Stimulated activated CD4-positive, alpha-beta T cell treated with anti-CD3 and anti-CD28 coated beads, TNF-alpha, amount 100 ng/mL, for 1 hour (primary cell): ENCODE measurements at regions not wholly inside any gene's neighbourhood (a gene's known extent, or its start where the extent isn't known, plus 50 kb on each side); places are given as distances from the start of the nearest gene placed in this dataset.

ENCODE experiments used
- DNase-seq, 3 donors: peaks; one replicate each; pipeline ENCODE4 v3.0.0-alpha.2; 2020; ENCODE audit warnings: low read depth in 3 of 3, low spot score in 1 of 3

DNA sequence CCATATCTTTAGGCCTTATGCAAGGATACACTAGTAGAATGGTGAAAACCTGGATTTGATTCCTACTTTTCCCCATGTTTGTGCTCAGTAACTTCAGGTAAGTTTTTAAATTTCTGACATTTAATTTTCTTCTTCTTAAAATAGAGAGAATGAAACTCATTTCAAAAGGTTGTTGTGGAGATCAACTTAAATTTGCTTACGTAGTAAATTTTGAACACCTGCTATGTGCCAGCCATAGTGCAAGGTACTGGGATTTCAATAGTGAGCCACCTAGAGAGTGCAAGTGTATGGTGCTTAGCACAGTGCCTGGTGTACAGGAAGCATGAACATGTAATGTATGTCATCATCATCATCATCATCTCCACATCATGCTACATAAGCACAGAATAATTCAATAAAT lies 73.6 kb upstream of the SMIM36 start:
- DNase-seq, result no peak

DNA sequence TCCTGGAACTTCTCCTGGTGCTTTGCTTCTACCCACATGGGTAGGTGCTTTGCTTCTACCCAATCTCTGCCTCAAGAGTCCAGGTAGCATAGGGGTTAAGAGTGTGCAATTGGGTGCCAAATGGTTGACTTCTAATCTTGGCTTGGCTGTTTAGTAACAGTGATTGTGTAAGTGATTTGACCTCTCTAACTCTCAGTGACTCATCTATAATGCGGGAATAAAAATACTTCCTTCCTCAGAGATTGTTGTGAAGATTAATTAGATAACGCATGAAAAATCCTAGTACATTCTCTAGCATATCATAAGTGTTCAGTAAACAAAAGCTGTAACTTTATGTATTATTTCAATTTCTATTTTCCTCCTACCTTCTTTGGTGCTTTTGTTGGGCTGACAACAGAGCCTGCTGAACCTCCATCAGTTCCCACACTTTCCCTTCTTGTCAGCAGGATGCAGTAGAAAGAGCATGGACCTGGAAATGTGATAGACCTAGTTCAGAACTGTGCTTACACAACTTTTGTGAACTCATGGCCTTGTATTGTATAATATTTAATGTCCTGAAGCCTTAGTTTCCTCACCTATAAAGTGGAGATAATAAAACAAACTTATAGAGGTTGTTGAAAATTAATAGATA lies 72.9 kb upstream of the SMIM36 start:
- no peak for DNase-seq

DNA sequence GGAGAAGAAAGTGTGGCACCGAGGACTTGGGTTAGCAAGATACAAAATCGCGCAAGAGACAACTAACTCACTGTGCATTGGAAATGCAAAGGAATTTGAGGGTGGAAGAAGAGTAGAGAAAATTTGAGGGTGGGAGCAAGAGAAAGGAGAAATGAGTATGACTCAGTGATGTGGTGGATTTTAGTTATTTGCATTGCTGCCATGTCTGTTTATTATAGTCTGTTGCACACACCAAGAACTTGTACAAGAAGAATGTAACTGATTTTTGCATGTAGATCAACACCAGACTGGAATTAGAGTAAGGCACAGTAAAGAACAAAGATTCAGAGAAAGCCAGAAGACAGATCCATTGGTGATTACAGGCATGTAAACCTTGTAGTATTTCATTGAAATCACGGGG lies 71.6 kb upstream of the SMIM36 start:
- DNase-seq, result no peak

DNA sequence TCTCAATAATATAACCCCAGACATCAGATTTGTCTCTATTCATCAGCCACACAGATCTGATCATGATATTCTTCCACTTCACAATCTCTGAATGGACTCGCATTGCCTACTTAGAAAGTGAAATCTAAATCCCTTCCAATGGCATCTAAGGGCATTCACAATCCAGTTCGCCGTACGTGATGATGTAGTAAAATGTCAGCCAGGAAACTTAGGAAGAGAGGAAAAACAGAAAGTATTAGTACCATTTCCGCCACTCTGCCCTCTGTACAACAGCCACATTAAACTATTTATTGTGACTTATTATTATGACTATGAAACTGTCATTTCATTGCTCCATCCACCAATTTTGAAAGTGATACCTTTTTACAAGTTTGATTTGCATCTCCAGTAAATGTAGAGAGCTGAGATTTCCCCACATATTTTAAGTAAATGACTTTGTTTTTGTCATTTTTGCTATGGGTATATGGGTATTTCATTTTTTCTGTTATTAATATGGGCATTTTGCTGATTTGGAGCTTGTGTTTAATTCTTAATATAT lies 69.4 kb upstream of the SMIM36 start:
- no peak for DNase-seq

DNA sequence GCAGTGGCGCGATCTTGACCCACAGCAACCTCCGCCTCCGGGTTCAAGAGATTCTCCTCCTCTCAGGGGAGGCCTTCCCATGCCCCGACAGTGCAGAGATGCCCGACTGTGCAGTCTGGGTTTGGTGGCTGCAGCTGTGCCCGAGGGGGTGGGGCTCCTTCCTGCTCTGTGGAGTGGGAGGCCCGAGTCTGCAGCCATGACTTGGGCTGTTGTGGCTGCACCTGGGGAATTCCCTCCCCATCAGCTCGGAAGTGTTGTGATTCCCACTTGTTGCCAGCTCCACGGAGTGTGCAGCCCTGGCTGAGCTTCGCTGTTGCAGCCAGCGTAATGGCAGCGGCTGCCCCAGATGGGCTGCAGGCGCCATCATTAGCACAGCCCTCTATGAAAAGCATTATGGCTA lies 66.4 kb upstream of the SMIM36 start:
- DNase-seq, result no peak

DNA sequence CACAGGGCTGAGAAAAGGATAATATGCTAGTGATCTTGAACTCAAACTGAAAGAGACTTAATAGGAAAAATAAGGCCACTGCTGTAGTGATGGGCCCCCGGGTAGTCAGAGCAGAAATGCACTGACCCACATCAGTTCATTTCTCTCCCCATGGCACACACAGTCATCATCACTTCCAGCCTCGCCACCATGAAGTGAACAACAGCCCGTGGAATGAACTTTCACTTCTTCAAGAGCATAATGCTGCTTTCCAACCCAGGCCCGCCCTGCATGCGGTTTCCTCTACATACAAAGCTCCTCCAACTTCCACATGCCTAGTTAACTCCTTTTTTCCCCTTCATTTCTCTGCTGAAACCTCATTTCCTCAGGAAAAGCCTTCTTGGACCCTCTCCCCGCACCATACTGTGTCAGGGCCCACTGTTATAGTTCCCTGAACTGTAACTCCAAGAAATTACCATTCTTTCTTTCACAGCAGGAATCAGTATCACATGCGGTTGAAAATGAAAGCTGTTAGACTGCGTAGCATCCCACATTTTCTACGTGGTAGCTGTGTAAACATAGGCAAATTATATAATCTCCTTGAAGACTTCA lies 65.8 kb upstream of the SMIM36 start:
- peak in 1 of 3 donors; percentile 8 for DNase-seq

DNA sequence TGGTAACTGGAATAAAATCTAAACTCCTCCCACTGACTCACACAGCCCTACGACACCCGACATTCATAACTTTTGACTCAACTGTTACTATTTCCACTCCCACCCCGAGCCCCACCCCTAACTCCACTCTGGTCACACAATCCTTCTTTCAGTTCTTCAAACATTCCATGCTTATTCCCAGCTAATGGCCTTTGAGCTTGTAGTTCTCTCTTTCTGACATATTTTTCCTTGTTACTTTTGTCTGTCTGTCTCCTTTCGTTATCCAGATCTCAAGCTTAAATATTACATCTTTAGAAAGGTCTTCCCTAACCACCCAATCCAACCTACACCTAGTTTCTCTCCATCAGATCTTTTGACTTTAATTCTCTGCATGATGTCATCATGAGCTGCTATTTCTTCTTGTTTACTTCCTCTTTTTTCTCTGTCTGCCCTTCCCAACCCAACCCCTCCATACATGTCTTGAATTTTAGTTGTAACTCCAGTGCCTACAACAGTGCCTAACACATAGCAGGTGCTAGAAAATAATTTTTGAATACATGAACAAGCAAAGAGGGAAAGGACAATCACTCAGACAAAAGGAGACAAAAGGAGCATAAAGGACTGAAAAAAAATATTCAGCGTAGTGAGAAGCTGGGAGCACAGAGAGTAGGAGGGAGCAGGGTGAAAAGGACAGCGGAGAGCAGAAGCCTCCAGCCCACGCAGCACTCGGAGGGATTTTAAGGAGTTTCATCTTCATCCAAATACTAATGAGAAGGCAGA lies 65.2 kb upstream of the SMIM36 start:
- no peak for DNase-seq

DNA sequence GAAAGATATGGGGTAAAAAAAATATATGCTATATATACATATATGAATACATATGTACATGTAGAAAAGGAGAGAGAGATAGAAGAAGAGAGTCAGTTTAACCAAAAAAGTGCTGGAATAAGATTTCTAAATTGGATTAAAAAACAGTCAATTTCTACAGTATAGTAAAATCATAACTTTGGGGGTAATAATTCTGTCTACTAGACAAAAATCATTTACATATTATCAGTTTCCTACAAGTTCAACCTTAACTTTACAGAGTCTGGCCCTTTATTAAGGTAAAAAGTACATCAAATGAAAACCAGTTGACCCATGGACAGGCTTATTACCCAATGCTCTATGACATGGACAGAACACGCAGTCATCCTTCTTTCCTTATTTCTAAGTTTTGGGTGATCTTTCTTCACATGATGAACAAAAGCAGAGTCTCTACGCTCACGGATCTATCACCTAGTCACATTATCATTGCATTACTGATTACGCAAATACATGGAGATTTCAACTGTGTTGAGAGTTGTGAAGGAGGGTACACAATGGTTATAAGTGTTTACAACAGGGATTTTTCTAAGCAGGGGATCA lies 63.9 kb upstream of the SMIM36 start:
- no peak for DNase-seq

DNA sequence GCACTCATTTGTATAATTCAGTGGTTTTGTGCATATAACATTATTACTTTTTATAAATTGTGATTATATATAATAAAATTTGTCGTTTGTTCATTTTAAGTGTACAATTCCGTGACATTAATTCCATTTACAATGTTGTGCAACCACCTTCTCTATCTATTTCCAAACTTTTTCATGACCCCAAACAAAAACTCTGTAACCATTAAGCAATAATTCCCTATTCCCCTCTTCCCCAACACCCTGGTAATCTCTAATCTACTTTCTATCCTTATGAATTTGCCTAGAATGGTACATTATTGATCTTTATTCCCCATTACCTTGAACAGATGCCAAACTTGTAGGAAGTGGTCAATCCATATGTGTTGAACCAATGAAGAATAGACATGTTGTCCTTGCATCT lies 61.3 kb upstream of the SMIM36 start:
- DNase-seq, result no peak

DNA sequence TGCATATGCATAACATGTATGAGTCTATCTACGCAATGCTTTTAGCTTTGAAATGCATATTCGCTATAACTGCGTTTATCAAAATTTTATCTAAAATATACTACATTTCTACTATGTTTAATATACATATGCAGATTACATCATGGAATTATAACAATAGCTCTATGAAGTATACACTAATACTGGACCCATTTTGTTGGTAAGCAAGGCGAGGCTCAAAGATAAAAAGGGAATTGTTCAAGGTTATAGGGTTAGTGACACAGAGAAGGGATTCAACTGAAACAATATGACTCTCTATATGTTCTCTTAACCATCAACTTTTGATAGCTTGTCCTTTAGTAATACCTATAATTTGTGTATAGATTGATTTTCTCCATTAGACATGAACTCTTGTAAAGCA lies 60.9 kb upstream of the SMIM36 start:
- DNase-seq, result no peak

DNA sequence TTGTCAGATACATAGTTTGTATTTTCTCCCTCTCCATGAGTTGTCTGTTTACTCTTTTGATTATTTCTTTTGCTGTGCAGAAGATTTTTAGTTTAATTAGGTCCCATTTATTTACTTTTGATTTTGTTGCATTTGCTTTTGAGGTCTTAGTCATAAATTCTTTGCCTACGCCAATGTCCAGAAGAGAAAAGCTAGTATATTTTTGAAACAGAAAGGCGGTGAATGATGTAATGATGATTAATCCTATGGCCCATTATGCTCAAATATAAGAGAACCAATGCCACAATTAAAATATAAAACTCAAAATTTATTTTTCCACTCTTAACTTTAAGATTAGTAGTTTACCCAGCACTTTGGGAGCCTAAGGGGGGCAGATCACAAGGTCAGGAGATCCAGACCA lies 59.8 kb upstream of the SMIM36 start:
- no peak for DNase-seq

DNA sequence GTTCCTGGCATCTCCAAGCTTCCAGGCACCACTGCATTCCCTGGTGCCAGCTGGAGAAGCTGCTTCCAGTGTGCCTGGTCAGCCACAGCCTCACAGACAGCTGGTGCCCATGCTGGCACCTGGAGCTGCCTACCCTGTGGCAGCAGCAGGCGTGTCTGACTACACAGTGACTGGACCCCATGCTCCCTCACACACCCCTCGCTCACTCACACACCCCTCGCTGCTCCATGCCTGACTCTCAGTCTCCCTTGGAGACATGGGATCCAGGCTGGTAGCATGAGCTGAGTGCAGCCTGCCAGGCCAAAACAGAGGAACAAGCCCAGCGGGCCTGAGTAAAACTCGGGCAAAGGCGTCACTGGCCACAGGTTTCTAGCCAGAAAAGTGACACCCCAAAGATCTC lies 59.1 kb upstream of the SMIM36 start:
- no peak for DNase-seq

DNA sequence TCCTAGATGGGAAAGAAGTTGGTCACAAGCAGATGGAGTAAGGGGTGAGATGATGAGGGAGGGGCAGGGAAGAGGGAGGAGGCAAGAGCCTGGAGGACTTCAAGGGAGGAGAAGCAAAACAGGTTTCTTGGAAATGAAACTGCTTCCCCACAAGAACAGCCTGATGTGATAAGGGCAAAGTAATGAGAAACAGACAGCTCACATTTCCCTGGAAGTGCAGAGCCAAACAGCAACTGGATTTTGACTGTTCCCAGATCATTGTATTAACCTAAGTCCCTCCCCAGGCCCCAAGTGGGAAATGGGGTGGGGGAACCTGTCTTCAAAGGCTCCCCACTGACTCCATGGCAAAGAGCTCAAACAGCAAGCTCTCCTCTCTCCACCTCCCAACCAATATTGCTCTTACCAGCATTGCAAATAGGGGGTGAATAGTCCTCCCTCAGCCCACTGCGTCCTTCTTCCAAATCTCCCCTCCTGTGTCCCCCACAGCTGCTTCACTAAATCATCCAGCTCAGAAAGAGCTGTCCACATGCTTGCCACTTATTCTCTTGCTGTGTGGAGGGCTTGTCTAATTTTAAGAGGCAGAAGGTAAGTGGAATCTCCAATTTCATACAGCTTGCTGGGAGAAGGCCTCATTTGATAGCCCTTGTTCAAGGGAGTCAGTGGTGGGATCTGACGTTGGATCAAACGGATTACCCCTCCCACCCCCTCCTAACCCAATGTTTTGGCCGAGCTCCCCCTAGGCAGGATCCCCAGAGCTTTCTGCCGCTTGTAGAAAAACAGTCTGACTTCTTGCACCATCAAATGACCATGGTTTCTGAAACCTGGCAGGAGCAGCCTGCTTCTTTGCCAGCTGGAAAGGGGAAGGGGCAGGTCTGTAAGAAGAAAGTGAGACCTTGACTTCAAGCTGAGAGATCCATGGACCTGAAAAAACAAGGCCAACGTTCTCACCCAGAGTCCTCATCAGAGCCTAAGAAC lies 56.3 kb upstream of the SMIM36 start:
- DNase-seq, result no peak

DNA sequence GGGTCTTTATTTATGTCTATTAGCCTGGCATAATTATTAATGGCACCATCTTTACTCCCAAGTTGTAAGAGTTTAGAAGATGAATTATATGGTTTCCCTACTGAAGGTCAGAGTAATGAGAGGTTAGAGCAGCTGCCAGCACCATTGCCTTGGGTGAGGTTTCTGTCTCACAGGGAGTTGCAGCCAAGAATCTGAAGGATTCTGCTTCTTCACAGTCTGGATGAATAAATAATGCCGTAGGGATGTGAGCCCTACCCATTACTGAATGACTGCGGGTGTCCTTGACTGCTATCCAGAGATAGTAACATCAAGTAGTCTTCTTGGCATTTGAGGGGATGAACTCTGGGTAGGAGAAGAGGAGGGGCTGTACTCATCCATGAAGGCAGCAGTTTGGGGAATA lies 52.8 kb upstream of the SMIM36 start:
- no peak for DNase-seq

DNA sequence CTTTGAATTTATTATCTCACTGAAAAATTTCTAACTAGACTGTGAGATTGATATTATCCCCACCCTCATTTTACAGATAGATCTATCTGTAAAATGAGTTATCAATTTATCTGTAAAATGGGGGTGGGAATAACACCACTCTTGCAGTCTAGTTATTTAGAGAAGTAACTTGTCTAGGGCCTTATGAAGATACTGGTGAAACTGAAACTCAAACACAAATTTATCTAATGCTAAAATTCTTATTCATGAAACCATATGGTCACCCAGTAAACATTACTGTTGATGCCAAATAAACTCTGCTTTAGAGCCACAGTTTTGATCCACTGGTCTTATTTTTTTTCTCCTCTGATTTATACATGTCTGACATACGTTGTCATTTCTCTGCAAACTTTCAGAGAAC lies 52.1 kb upstream of the SMIM36 start:
- no peak for DNase-seq

DNA sequence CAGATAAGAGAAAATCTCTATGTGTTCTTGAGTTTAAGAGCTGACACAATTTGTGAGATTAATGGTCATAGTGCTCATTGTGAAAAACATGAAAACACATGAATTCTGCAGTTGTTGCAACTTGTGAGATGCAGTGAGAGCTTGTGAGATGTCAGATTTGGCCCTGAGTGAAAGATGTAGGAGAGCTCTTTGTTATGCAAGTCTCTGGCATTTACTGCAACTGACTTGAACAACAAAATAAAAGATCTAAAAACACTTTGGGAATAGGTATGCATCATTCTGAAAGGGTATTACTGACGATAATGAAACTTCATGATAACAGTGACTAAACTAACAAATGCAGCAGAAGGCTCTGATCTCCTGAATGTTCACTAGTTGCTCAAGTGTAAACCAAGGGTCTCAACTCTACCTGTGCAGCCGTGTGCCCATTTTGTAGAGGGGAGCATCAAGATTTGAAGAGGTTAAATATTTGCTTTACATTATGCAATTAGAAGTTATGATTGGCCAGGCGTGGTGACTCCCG lies 50.8 kb upstream of the SMIM36 start:
- no peak for DNase-seq

DNA sequence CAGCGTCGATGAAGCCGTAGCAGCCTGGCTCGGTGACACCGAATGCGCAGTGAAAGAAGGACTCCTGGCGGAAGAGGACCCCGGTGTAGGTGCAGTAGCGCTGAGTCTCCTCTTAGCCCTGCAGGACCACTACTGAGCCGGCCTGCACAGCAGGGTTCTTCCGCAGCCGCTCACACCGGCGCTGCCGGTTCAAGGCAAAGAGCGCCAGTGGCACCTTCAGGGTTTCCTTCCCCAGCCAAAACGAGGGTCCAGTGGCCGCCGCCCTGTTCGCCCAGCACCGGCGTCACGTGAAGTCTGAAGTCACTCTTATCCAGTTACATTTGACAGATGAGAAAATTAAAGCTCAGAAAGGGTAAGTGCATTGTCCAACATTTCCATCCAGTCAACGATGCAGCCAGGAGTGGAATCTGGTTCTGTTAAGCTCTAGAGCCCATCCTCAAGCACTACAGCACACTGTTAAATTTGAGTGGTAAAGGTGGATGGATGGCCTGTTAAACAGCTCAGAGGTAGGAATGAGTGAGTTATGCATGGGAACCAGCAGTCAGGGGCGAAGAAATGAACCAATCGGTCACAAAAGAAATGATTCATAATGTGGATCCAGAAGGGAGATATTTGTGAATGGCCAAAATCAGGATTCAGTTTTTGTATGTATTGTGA lies 50.2 kb upstream of the SMIM36 start:
- DNase-seq, result no peak
